GM12873 (cell line): ENCODE measurements at regions not wholly inside any gene's neighbourhood (a gene's known extent, or its start where the extent isn't known, plus 50 kb on each side); places are given as distances from the start of the nearest gene placed in this dataset.

Experiments used
- CTCF ChIP-seq: IDR thresholded peaks from 2 replicates; pipeline ENCODE4 v1.5.1; 2012; ENCODE audit warnings: low read depth, mild to moderate bottlenecking, moderate library complexity, low read length, control low read depth; ENCODE audit not compliant: insufficient read depth; ENCODE audit errors: missing control alignments

- no peak for TF ChIP-seq CTCF
Observed at GRCh38 chr9:126031116-126031515, 283.9 kb downstream of the PBX3 start.

- TF ChIP-seq CTCF, result no peak
Observed at GRCh38 chr9:126032135-126032534, 285.0 kb downstream of the PBX3 start.

- TF ChIP-seq CTCF, result no peak
Observed at GRCh38 chr9:126033318-126033717, 286.1 kb downstream of the PBX3 start.

GRCh38 chr9:126033956-126034355, 286.8 kb downstream of the PBX3 start:
- TF ChIP-seq CTCF, result no peak

GRCh38 chr9:126036881-126037291, 289.7 kb downstream of the PBX3 start:
- TF ChIP-seq CTCF, result no peak

GRCh38 chr9:126038790-126039189, 287.8 kb upstream of the MVB12B start:
- no peak for TF ChIP-seq CTCF

GRCh38 chr9:126043681-126044080, 282.9 kb upstream of the MVB12B start:
- no peak for TF ChIP-seq CTCF
